IMR-90 (cell line): ENCODE measurements at regions not wholly inside any gene's neighbourhood (a gene's known extent, or its start where the extent isn't known, plus 50 kb on each side); places are given as distances from the start of the nearest gene placed in this dataset.

Experiments used
- ATAC-seq: fragments of 200-7000 bp; cut with Tn5 transposase; 2 replicates; pipeline ENCODE4 v1.9.1; 2020; ENCODE audit warnings: low read depth, mild to moderate bottlenecking, moderate library complexity
- BruUV-seq: library from RNA; stranded (reverse); fragments of 400-500 nt; replicated peaks from 2 replicates; lab custom pipeline; 2021; lab: Mats Ljungman, UMichigan
- CTCF ChIA-PET: fragments of 300-600 bp; formaldehyde crosslinking; extraction: SDS; loops from one replicate; lab custom pipeline; 2021; ENCODE audit warnings: antibody characterized with exemption; lab: Yijun Ruan, JAX
- POLR2A ChIA-PET: fragments of 300-600 bp; sonication (Branson Sonifier 250); formaldehyde crosslinking; loops from one replicate; lab custom pipeline; 2022; ENCODE audit warnings: antibody characterized with exemption; ENCODE audit not compliant: unreplicated experiment; lab: Charles Lee
- DNase-seq: peaks from one replicate; pipeline ENCODE4 v3.0.0; 2013
- H2AFZ ChIP-seq: replicated peaks from 2 replicates; pipeline ENCODE3; 2013; ENCODE audit warnings: low read length, mild to moderate bottlenecking; ENCODE audit not compliant: poor library complexity
- H2AK5ac ChIP-seq: 2 replicates; pipeline ENCODE4 v1.6.1; 2013; ENCODE audit warnings: low read depth, low read length, inconsistent platforms
- H2AK9ac ChIP-seq: replicated peaks from 2 replicates; pipeline ENCODE3; 2013; ENCODE audit warnings: mild to moderate bottlenecking, low read depth, low read length, moderate library complexity; ENCODE audit not compliant: poor library complexity
- H2BK120ac ChIP-seq: 2 replicates; pipeline ENCODE4 v1.6.1; 2013; ENCODE audit warnings: low read depth, low read length, inconsistent platforms
- H2BK15ac ChIP-seq: 3 replicates; pipeline ENCODE4 v1.6.1; 2013; ENCODE audit warnings: low read depth, low read length, inconsistent platforms
- H2BK20ac ChIP-seq: 2 replicates; pipeline ENCODE4 v1.6.1; 2013; ENCODE audit warnings: low read depth, mild to moderate bottlenecking, inconsistent platforms, low read length, moderate library complexity
- H2BK5ac ChIP-seq: 2 replicates; pipeline ENCODE4 v1.6.1; 2013; ENCODE audit warnings: mild to moderate bottlenecking, low read depth, low read length, inconsistent platforms; ENCODE audit not compliant: poor library complexity, severe bottlenecking
- H3K14ac ChIP-seq: replicated peaks from 2 replicates; pipeline ENCODE4 v1.6.1; 2013; ENCODE audit warnings: low read depth, low read length, inconsistent platforms
- H3K18ac ChIP-seq: 2 replicates; pipeline ENCODE4 v1.6.1; 2013; ENCODE audit warnings: low read depth, low read length, control low read depth
- H3K23ac ChIP-seq: 2 replicates; pipeline ENCODE4 v1.6.1; 2013; ENCODE audit warnings: low read depth, low read length, inconsistent platforms
- H3K27ac ChIP-seq: 2 replicates; pipeline ENCODE4 v1.5.1; 2013; ENCODE audit warnings: mild to moderate bottlenecking, control low read depth, low read length; ENCODE audit not compliant: insufficient read depth
- H3K27me3 ChIP-seq: 2 replicates; pipeline ENCODE4 v1.6.1; 2013; ENCODE audit warnings: low read length; ENCODE audit not compliant: control insufficient read depth, insufficient read depth
- H3K36me3 ChIP-seq: 2 replicates; pipeline ENCODE4 v1.6.1; 2013; ENCODE audit warnings: low read length, mixed read lengths; ENCODE audit not compliant: control insufficient read depth, insufficient read depth
- H3K4ac ChIP-seq: 2 replicates; pipeline ENCODE4 v1.6.1; 2013; ENCODE audit warnings: low read depth, low read length, inconsistent platforms
- H3K4me1 ChIP-seq: 2 replicates; pipeline ENCODE4 v1.6.1; 2013; ENCODE audit warnings: low read length, mixed read lengths; ENCODE audit not compliant: control insufficient read depth, insufficient read depth
- H3K4me2 ChIP-seq: 2 replicates; pipeline ENCODE4 v1.6.1; 2013; ENCODE audit warnings: low read depth, mild to moderate bottlenecking, control low read depth, low read length, moderate library complexity
- H3K4me3 ChIP-seq: 2 replicates; pipeline ENCODE4 v1.5.1; 2013; ENCODE audit warnings: low read depth, mild to moderate bottlenecking, control low read depth, low read length, moderate library complexity; ENCODE audit not compliant: insufficient read depth
- H3K56ac ChIP-seq: 2 replicates; pipeline ENCODE4 v1.6.1; 2013; ENCODE audit warnings: low read length, inconsistent platforms; ENCODE audit not compliant: insufficient read depth; ENCODE audit errors: extremely low read depth
- H3K79me1 ChIP-seq, 2 experiments: 2 replicates each; pipeline ENCODE4 v1.6.1; 2013; ENCODE audit warnings: low read length in 2 of 2, inconsistent platforms in 1 of 2, low read depth in 1 of 2
- H3K9ac ChIP-seq: 2 replicates; pipeline ENCODE4 v1.6.1; 2013; ENCODE audit warnings: low read depth, low read length, control low read depth
- H3K9me1 ChIP-seq: 2 replicates; pipeline ENCODE4 v1.6.1; 2013; ENCODE audit warnings: low read length, inconsistent platforms; ENCODE audit not compliant: insufficient read depth
- H3K9me3 ChIP-seq: 2 replicates; pipeline ENCODE4 v1.6.1; 2013; ENCODE audit warnings: low read length; ENCODE audit not compliant: control insufficient read depth, insufficient read depth
- H4K20me1 ChIP-seq: 2 replicates; pipeline ENCODE4 v1.6.1; 2013; ENCODE audit warnings: low read length, inconsistent platforms; ENCODE audit not compliant: insufficient read depth
- H4K5ac ChIP-seq: 2 replicates; pipeline ENCODE4 v1.6.1; 2013; ENCODE audit warnings: mild to moderate bottlenecking, low read depth, low read length, control low read depth
- H4K8ac ChIP-seq, 2 experiments: 2 replicates each; pipeline ENCODE4 v1.6.1; 2013; ENCODE audit warnings: low read depth in 2 of 2, low read length in 2 of 2, control low read depth in 1 of 2, inconsistent platforms in 1 of 2
- H4K91ac ChIP-seq: 2 replicates; pipeline ENCODE4 v1.6.1; 2013; ENCODE audit warnings: low read depth, low read length, inconsistent platforms; ENCODE audit not compliant: insufficient read depth
- BHLHE40 ChIP-seq: fragments of 150-350 bp; IDR thresholded peaks from 2 replicates; pipeline ENCODE4 v1.6.1; 2016; ENCODE audit warnings: mild to moderate bottlenecking, low read depth, low read length
- CEBPB ChIP-seq: IDR thresholded peaks from 2 replicates; pipeline ENCODE4 v1.6.1; 2012; ENCODE audit warnings: low read depth, low read length, improper control_type of control experiment
- CHD1 ChIP-seq: IDR thresholded peaks from 2 replicates; pipeline ENCODE4 v1.6.1; 2012; ENCODE audit warnings: low read depth, low read length, improper control_type of control experiment
- CTCF ChIP-seq: conservative IDR thresholded peaks from 2 replicates; pipeline ENCODE4 v1.5.1; 2012; ENCODE audit warnings: mild to moderate bottlenecking, low read depth, low read length, improper control_type of control experiment
- ELK1 ChIP-seq: fragments of 150-350 bp; IDR thresholded peaks from 2 replicates; pipeline ENCODE4 v1.6.1; 2016; ENCODE audit warnings: low read depth, mild to moderate bottlenecking, low read length, moderate library complexity, borderline replicate concordance
- FOS ChIP-seq: fragments of 150-350 bp; IDR thresholded peaks from 2 replicates; pipeline ENCODE4 v1.6.1; 2016; ENCODE audit warnings: low read depth, low read length
- MAFK ChIP-seq: IDR thresholded peaks from 2 replicates; pipeline ENCODE4 v1.6.1; 2012; ENCODE audit warnings: low read depth, low read length, improper control_type of control experiment
- MAZ ChIP-seq: IDR thresholded peaks from 2 replicates; pipeline ENCODE4 v1.6.1; 2012; ENCODE audit warnings: low read depth, mild to moderate bottlenecking, low read length, improper control_type of control experiment, moderate library complexity, borderline replicate concordance
- MXI1 ChIP-seq: IDR thresholded peaks from 2 replicates; pipeline ENCODE4 v1.6.1; 2012; ENCODE audit warnings: low read depth, mild to moderate bottlenecking, low read length, moderate library complexity, borderline replicate concordance
- NFE2L2 ChIP-seq: fragments of 150-350 bp; IDR thresholded peaks from 2 replicates; pipeline ENCODE4 v1.6.1; 2016; ENCODE audit warnings: low read depth, mild to moderate bottlenecking, low read length
- POLR2A ChIP-seq: IDR thresholded peaks from 2 replicates; pipeline ENCODE4 v1.6.1; 2012; ENCODE audit warnings: mild to moderate bottlenecking, low read depth, low read length
- RAD21 ChIP-seq: IDR thresholded peaks from 2 replicates; pipeline ENCODE4 v1.6.1; 2012; ENCODE audit warnings: low read length, improper control_type of control experiment
- RCOR1 ChIP-seq: IDR thresholded peaks from 2 replicates; pipeline ENCODE4 v1.6.1; 2012; ENCODE audit warnings: mild to moderate bottlenecking, low read length, improper control_type of control experiment; ENCODE audit not compliant: insufficient replicate concordance
- RFX5 ChIP-seq: IDR thresholded peaks from 2 replicates; pipeline ENCODE4 v1.8.0; 2012; ENCODE audit warnings: low read depth, mild to moderate bottlenecking, low read length, moderate library complexity
- SMC3 ChIP-seq: fragments of 150-350 bp; IDR thresholded peaks from 2 replicates; pipeline ENCODE4 v1.6.1; 2016; ENCODE audit warnings: low read depth, mild to moderate bottlenecking, antibody characterized with exemption, low read length, moderate library complexity
- WGBS, 2 experiments: methylation state at CpG; one replicate each; pipeline versions ENCODE4 v1.1.5 to v1.1.7; 2013; ENCODE audit warnings: missing lambda C conversion rate in 2 of 2; ENCODE audit not compliant: insufficient read length in 1 of 2; ENCODE audit errors: extremely low coverage in 2 of 2; 5-methylcytosine and 5-hydroxymethylcytosine counted together
- dilution Hi-C: fragments of 300-500 bp; cut with HindIII; formaldehyde crosslinking; loops from one replicate; pipeline ENCODE4 v1.14.3; 2018; ENCODE audit warnings: low sequenced_read_pairs; ENCODE audit not compliant: unreplicated experiment
- in situ Hi-C: fragments of 300-500 bp; cut with MboI; formaldehyde crosslinking; loops from 3 replicates; pipeline ENCODE4 v1.14.3; 2019; ENCODE audit warnings: low sequenced_read_pairs, inconsistent platforms, mixed read lengths
- intact Hi-C: fragments of 100-400 bp; cut with micrococcal nuclease; formaldehyde crosslinking; loops from 2 replicates; pipeline ENCODE4 v1.10.0; 2022
- TF ChIP-seq, protein P1 (sequence below): fragments of 150-350 bp; IDR thresholded peaks from 2 replicates; pipeline ENCODE4 v1.6.1; 2017; ENCODE audit warnings: mild to moderate bottlenecking, antibody characterized with exemption, low read length, low read depth

GRCh38 chr14:53553221-53553620 lies 400.1 kb upstream of the DDHD1 start:
- no peaks in the 10 kb centered on the region for H3K79me1 ChIP-seq
- H3K9ac ChIP-seq = no peak overlapping the region
- H2BK15ac ChIP-seq = no peak overlapping the region
- H2BK120ac ChIP-seq = no peak overlapping the region
- no peak overlapping the region for H4K5ac ChIP-seq
- no peak for TF ChIP-seq FOS
- no peak for TF ChIP-seq RAD21
- TF ChIP-seq CTCF = no peak
- TF ChIP-seq, protein P1, sequence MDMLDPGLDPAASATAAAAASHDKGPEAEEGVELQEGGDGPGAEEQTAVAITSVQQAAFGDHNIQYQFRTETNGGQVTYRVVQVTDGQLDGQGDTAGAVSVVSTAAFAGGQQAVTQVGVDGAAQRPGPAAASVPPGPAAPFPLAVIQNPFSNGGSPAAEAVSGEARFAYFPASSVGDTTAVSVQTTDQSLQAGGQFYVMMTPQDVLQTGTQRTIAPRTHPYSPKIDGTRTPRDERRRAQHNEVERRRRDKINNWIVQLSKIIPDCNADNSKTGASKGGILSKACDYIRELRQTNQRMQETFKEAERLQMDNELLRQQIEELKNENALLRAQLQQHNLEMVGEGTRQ = no peak
- TF ChIP-seq CEBPB = no peak
- TF ChIP-seq MXI1 = no peak
- TF ChIP-seq ELK1 = no peak
- no peak for TF ChIP-seq RFX5
- no peak for TF ChIP-seq BHLHE40
- no peak for TF ChIP-seq SMC3
- TF ChIP-seq RCOR1 = no peak
- no peak for TF ChIP-seq MAFK
- TF ChIP-seq NFE2L2 = no peak
- no peak for TF ChIP-seq CHD1
- no peak for TF ChIP-seq MAZ
- no peak for TF ChIP-seq POLR2A
- H3K4me1 ChIP-seq = no peaks in the 10 kb centered on the region
- no peak overlapping the region for H3K4me3 ChIP-seq
- intact Hi-C loops (no loop called here), dilution Hi-C loops (no loop called here), in situ Hi-C loops (no loop called here)
- no peak overlapping the region for H3K4me2 ChIP-seq
- H2AK5ac ChIP-seq = no peak overlapping the region
- CTCF ChIA-PET = no interaction called here
- no peak overlapping the region for H2AK9ac ChIP-seq
- no peak overlapping the region for H4K91ac ChIP-seq
- BruUV-seq = no TSS peak
- H3K18ac ChIP-seq = no peak overlapping the region; the same call in 1 of the 2 replicates
- no peaks in the 10 kb centered on the region for H3K9me3 ChIP-seq
- no peaks in the 10 kb centered on the region for H3K36me3 ChIP-seq
- WGBS, 2 experiments = no CpG with 5 or more reads among the region's 4 CpGs
- no peak overlapping the region for H2BK5ac ChIP-seq
- no peak overlapping the region for H4K8ac ChIP-seq
- H3K56ac ChIP-seq = no peak overlapping the region
- DNase-seq (no peak), ATAC-seq (no peak)
- H2BK20ac ChIP-seq = no peak overlapping the region
- H4K20me1 ChIP-seq = no peaks in the 10 kb centered on the region
- POLR2A ChIA-PET = no interaction called here
- H3K23ac ChIP-seq = no peak overlapping the region
- peaks cover 3% of the 10 kb centered on the region; the same call in 1 of the 2 replicates for H3K27me3 ChIP-seq
- H2AFZ ChIP-seq = no peak overlapping the region
- no peaks in the 10 kb centered on the region for H3K9me1 ChIP-seq
- H3K27ac ChIP-seq = no peak overlapping the region
- H3K14ac ChIP-seq = no peak overlapping the region
- no peak overlapping the region for H3K4ac ChIP-seq
